COLO668 (cell line): ENCODE measurements at regions not wholly inside any gene's neighbourhood (a gene's known extent, or its start where the extent isn't known, plus 50 kb on each side); places are given as distances from the start of the nearest gene placed in this dataset.
A peak's percentile ranks its signal among the peaks of the same experiment; 100 is the strongest.

Experiments
- DNase-seq: peaks from one replicate; lab custom pipeline; 2025; ENCODE audit not compliant: unreplicated experiment; lab: John Stamatoyannopoulos, UW

GRCh38 chr4:181468451-181468850, 774.8 kb upstream of the TENM3 start:
- no peak for DNase-seq

- no peak for DNase-seq
These were observed 772.9 kb upstream of the TENM3 start for GRCh38 chr4:181470306-181470705.

GRCh38 chr4:181475359-181475758, 767.8 kb upstream of the TENM3 start:
- DNase-seq, result no peak

- DNase-seq, result no peak
These were observed 767.3 kb upstream of the TENM3 start for GRCh38 chr4:181475781-181476507.

- no peak for DNase-seq
These were observed 766.7 kb upstream of the TENM3 start for GRCh38 chr4:181476508-181476890.

- no peak for DNase-seq
These were observed 765.6 kb upstream of the TENM3 start for GRCh38 chr4:181477591-181477990.

GRCh38 chr4:181478656-181479055, 764.5 kb upstream of the TENM3 start:
- no peak for DNase-seq

GRCh38 chr4:181479141-181479540, 764.1 kb upstream of the TENM3 start:
- no peak for DNase-seq

- no peak for DNase-seq
These were observed 758.8 kb upstream of the TENM3 start for GRCh38 chr4:181484396-181484795.

GRCh38 chr4:181488926-181489325, 754.3 kb upstream of the TENM3 start:
- no peak for DNase-seq

- DNase-seq, result no peak
These were observed 745.1 kb upstream of the TENM3 start for GRCh38 chr4:181498148-181498547.

GRCh38 chr4:181502611-181503010, 740.6 kb upstream of the TENM3 start:
- DNase-seq, result no peak

- no peak for DNase-seq
These were observed 739.4 kb upstream of the TENM3 start for GRCh38 chr4:181503687-181504390.

GRCh38 chr4:181504924-181505323, 738.3 kb upstream of the TENM3 start:
- DNase-seq, result peak; percentile 65

GRCh38 chr4:181507180-181507835, 735.9 kb upstream of the TENM3 start:
- no peak for DNase-seq

GRCh38 chr4:181507938-181508337, 735.3 kb upstream of the TENM3 start:
- no peak for DNase-seq

GRCh38 chr4:181508601-181509000, 734.6 kb upstream of the TENM3 start:
- DNase-seq, result no peak

- DNase-seq, result no peak
These were observed 734.1 kb upstream of the TENM3 start for GRCh38 chr4:181509073-181509472.

GRCh38 chr4:181517491-181517890, 725.7 kb upstream of the TENM3 start:
- no peak for DNase-seq

GRCh38 chr4:181520790-181521189, 722.4 kb upstream of the TENM3 start:
- DNase-seq, result no peak

GRCh38 chr4:181523973-181524372, 719.2 kb upstream of the TENM3 start:
- no peak for DNase-seq

- DNase-seq, result no peak
These were observed 718.7 kb upstream of the TENM3 start for GRCh38 chr4:181524499-181524898.
